NCI-H146 treated with DMSO at 0.1 percent for 48 hours (cell line): ENCODE measurements at regions not wholly inside any gene's neighbourhood (a gene's known extent, or its start where the extent isn't known, plus 50 kb on each side); places are given as distances from the start of the nearest gene placed in this dataset.

Experiments
- DNase-seq: peaks from one replicate; lab custom pipeline; 2025; ENCODE audit not compliant: unreplicated experiment; lab: John Stamatoyannopoulos, UW

GRCh38 chr6:25061289-25061936, 125.7 kb upstream of the RIPOR2 start:
- no peak for DNase-seq

- DNase-seq: no peak
These were observed 126.5 kb upstream of the RIPOR2 start for GRCh38 chr6:25062070-25062811.

GRCh38 chr6:25064006-25064405, 128.2 kb upstream of the RIPOR2 start:
- DNase-seq: no peak

- no peak for DNase-seq
These were observed 129.9 kb upstream of the RIPOR2 start for GRCh38 chr6:25065666-25066065.

- no peak for DNase-seq
These were observed 130.8 kb upstream of the RIPOR2 start for GRCh38 chr6:25066593-25066992.

GRCh38 chr6:25068866-25069265, 133.1 kb upstream of the RIPOR2 start:
- DNase-seq: no peak

- DNase-seq: peak; percentile 67
These were observed 135.0 kb upstream of the RIPOR2 start for GRCh38 chr6:25070547-25071366.

GRCh38 chr6:25078141-25078540, 142.4 kb upstream of the RIPOR2 start:
- no peak for DNase-seq

GRCh38 chr6:25083784-25084507, 148.2 kb upstream of the RIPOR2 start:
- no peak for DNase-seq

- DNase-seq: no peak
These were observed 148.7 kb upstream of the RIPOR2 start for GRCh38 chr6:25084508-25084833.

- no peak for DNase-seq
These were observed 150.0 kb upstream of the RIPOR2 start for GRCh38 chr6:25085756-25086155.

GRCh38 chr6:25086500-25087091, 150.8 kb upstream of the RIPOR2 start:
- no peak for DNase-seq

GRCh38 chr6:25088513-25088912, 152.8 kb upstream of the RIPOR2 start:
- no peak for DNase-seq

- no peak for DNase-seq
These were observed 153.7 kb upstream of the RIPOR2 start for GRCh38 chr6:25089442-25089841.

- no peak for DNase-seq
These were observed 159.0 kb upstream of the RIPOR2 start for GRCh38 chr6:25094726-25095125.

- DNase-seq: no peak
These were observed 164.5 kb upstream of the RIPOR2 start for GRCh38 chr6:25100288-25100687.

GRCh38 chr6:25103603-25104002, 167.8 kb upstream of the RIPOR2 start:
- DNase-seq: no peak

- DNase-seq: no peak
These were observed 169.5 kb upstream of the RIPOR2 start for GRCh38 chr6:25105070-25105925.

GRCh38 chr6:25107218-25107617, 171.5 kb upstream of the RIPOR2 start:
- DNase-seq: peak; percentile 21

GRCh38 chr6:25111782-25112181, 167.4 kb upstream of the CARMIL1 start:
- DNase-seq: no peak
